ENCODE measurements at regions not wholly inside any gene's neighbourhood (a gene's known extent, or its start where the extent isn't known, plus 50 kb on each side); places are given as distances from the start of the nearest gene placed in this dataset.
A peak's percentile ranks its signal among the peaks of the same experiment; 100 is the strongest.

- no peak overlapping the region for H3K4me2 ChIP-seq
- H3K4me1 ChIP-seq = peaks cover 0 to 7% (median 0%) of the 10 kb centered on the region in 10 experiments; a peak in 8 of 20 replicates
- H3K4me3 ChIP-seq = no peak overlapping the region
- no peak overlapping the region for H3K9ac ChIP-seq
- H4K20me1 ChIP-seq = no peaks in the 10 kb centered on the region
- peaks cover 0 to 19% (median 7%) of the 10 kb centered on the region in 11 experiments; a peak in 8 of 22 replicates for H3K9me3 ChIP-seq (replicated peaks in 1 of 11)
- peaks cover 0 to 11% (median 0%) of the 10 kb centered on the region in 11 experiments; a peak in 3 of 22 replicates for H3K27me3 ChIP-seq
- no peak for TF ChIP-seq Cebpa-rat (IDR thresholded peaks at IDR 0.05)
- no peak overlapping the region for H3K27ac ChIP-seq
- no peaks in the 10 kb centered on the region for H3K36me3 ChIP-seq
Observed at GRCh38 chr9:88802533-88802932, 188.7 kb upstream of the S1PR3 start.

DNA sequence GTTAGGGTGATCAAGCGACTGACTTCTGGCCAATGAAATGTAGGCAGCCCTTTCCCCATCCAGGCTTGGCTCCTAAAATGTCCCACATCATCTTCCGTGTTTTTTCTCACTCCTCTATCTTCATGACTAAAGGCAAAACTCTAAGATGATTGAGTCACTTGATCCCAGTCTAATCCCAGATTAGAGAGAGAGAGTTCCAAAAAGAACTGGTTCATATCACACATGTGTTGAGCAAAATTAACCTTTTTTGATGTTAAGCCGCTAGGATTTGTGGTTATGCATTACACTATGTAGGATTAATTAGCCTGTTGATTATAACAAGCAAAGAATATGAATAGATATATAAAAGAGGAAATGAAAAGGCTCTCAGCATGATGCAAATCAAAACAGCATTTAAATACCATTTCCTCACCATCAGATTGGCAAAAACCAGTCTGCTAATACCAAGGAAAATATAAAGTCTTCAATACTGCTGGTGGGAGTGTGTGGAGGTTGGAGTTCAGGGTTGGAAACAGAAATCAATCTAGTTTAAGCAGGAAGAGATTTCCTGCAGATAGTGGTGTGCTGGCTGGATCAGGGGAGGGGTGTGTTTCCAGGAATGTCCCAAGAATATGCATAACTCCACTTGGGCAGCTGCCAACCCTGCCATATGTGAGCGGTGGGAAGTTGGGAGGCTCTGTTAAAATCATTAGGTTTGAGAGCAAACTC lies 187.6 kb upstream of the S1PR3 start:
- peaks cover 0 to 24% (median 8%) of the 10 kb centered on the region in 11 experiments; a peak in 9 of 22 replicates for H3K9me3 ChIP-seq (replicated peaks in 1 of 11)
- H3K4me2 ChIP-seq = peak overlapping the region in 3 of 11 experiments; percentile 1 to 26 (median 13); a peak in 3 of 22 replicates
- H3K9ac ChIP-seq = no peak overlapping the region
- H4K20me1 ChIP-seq = no peaks in the 10 kb centered on the region
- no peak overlapping the region for H3K27ac ChIP-seq
- peaks cover 0 to 19% (median 0%) of the 10 kb centered on the region in 11 experiments; a peak in 3 of 22 replicates for H3K27me3 ChIP-seq
- H3K36me3 ChIP-seq = no peaks in the 10 kb centered on the region
- no peak overlapping the region for H3K4me3 ChIP-seq
- H3K4me1 ChIP-seq = peaks cover 0 to 7% (median 0%) of the 10 kb centered on the region in 10 experiments; a peak in 8 of 20 replicates
- no peak for TF ChIP-seq Cebpa-rat (IDR thresholded peaks at IDR 0.05)

DNA sequence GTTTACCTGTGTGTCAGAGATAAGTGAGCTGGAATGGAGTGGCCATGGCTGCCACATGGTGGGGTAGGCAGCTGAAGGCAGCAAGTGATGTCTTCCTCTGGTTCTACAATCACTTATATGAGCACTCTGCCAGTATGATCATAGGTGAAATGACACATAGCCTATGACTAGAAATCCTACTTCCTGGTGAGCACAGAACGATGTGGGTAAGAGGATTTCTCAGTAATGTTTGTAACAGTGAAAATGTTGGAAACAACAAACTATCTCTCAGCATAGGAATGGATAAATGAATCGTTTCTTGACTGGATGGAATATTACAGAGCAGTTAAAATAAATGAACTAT lies 187.0 kb upstream of the S1PR3 start:
- Histone ChIP-seq H3K4me3 (no peak overlapping the region), H3K4me2 (peak overlapping the region in 3 of 11 experiments; percentile 1 to 26 (median 13); a peak in 3 of 22 replicates), H3K9ac (no peak overlapping the region), H3K27me3 (peaks cover 0 to 21% (median 0%) of the 10 kb centered on the region in 11 experiments; a peak in 3 of 22 replicates), H3K27ac (no peak overlapping the region), H3K9me3 (replicated peaks in 1 of 11) (peaks cover 0 to 24% (median 8%) of the 10 kb centered on the region in 11 experiments; a peak in 9 of 22 replicates), H4K20me1 (no peaks in the 10 kb centered on the region), H3K36me3 (no peaks in the 10 kb centered on the region), H3K4me1 (peaks cover 0 to 7% (median 0%) of the 10 kb centered on the region in 10 experiments; a peak in 8 of 20 replicates)
- no peak for TF ChIP-seq Cebpa-rat (IDR thresholded peaks at IDR 0.05)

DNA sequence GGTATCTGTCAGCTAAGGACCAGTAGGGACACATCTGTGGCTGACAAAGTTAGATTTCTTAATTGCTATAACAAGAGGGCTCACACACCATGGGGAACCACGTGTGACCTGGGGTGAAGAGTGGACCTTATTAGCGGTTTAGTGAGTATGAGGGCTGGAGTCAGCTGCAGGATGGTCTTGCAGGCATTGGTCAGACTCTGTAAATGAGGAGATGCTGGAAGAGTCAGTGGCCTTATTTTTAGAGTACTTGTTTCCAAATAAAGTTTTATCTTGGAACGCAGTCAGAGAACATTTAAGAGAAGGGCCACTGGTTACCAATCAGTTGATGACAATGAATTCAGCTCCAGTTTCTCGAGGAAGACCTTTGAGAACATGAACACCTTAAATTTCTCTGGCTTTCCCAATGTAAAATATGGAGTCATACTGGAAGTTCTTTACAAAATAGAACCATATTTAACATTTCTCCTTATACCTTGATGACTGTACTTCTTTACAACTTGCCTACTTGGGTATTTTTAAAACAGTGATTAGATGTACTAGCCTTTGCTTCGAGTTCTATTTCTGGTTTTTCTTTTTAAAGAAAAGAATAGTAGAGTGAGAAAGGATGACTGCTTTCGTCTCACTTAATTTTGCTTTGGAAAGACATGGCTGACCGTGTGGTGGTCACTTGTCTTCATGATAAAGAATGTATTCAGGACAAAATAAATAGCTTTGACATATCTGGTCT lies 185.9 kb upstream of the S1PR3 start:
- H3K4me1 ChIP-seq = peaks cover 0 to 7% (median 0%) of the 10 kb centered on the region in 10 experiments; a peak in 8 of 20 replicates
- TF ChIP-seq Cebpa-rat (IDR thresholded peaks at IDR 0.05) = no peak
- H3K27ac ChIP-seq = no peak overlapping the region
- H3K27me3 ChIP-seq = peaks cover 0 to 25% (median 0%) of the 10 kb centered on the region in 11 experiments; a peak in 4 of 22 replicates
- no peak overlapping the region for H3K4me3 ChIP-seq
- peaks cover 0 to 24% (median 8%) of the 10 kb centered on the region in 11 experiments; a peak in 9 of 22 replicates for H3K9me3 ChIP-seq (replicated peaks in 1 of 11)
- H3K9ac ChIP-seq = no peak overlapping the region
- H4K20me1 ChIP-seq = no peaks in the 10 kb centered on the region
- no peak overlapping the region for H3K4me2 ChIP-seq
- no peaks in the 10 kb centered on the region for H3K36me3 ChIP-seq

GRCh38 chr9:88807426-88807825 lies 183.8 kb upstream of the S1PR3 start:
- no peak overlapping the region for H3K4me2 ChIP-seq
- no peak overlapping the region for H3K4me3 ChIP-seq
- H3K36me3 ChIP-seq = no peaks in the 10 kb centered on the region
- no peak for TF ChIP-seq Cebpa-rat (IDR thresholded peaks at IDR 0.05)
- peaks cover 0 to 7% (median 0%) of the 10 kb centered on the region in 10 experiments; a peak in 8 of 20 replicates for H3K4me1 ChIP-seq
- no peaks in the 10 kb centered on the region for H4K20me1 ChIP-seq
- peaks cover 0 to 23% (median 7%) of the 10 kb centered on the region in 11 experiments; a peak in 9 of 22 replicates for H3K9me3 ChIP-seq (replicated peaks in 1 of 11)
- H3K9ac ChIP-seq = no peak overlapping the region
- H3K27ac ChIP-seq = no peak overlapping the region
- H3K27me3 ChIP-seq = peaks cover 0 to 42% (median 0%) of the 10 kb centered on the region in 11 experiments; a peak in 4 of 22 replicates

- no peak overlapping the region for H3K9ac ChIP-seq
- peaks cover 0 to 7% (median 0%) of the 10 kb centered on the region in 10 experiments; a peak in 8 of 20 replicates for H3K4me1 ChIP-seq
- no peak overlapping the region for H3K27ac ChIP-seq
- H3K4me3 ChIP-seq = no peak overlapping the region
- TF ChIP-seq Cebpa-rat (IDR thresholded peaks at IDR 0.05) = no peak
- H3K36me3 ChIP-seq = no peaks in the 10 kb centered on the region
- no peak overlapping the region for H3K4me2 ChIP-seq
- peaks cover 0 to 46% (median 0%) of the 10 kb centered on the region in 11 experiments; a peak in 4 of 22 replicates for H3K27me3 ChIP-seq
- no peaks in the 10 kb centered on the region for H4K20me1 ChIP-seq
- peaks cover 0 to 18% (median 0%) of the 10 kb centered on the region in 11 experiments; a peak in 7 of 22 replicates for H3K9me3 ChIP-seq (replicated peaks in 1 of 11)
Observed at GRCh38 chr9:88808019-88808656, 183.1 kb upstream of the S1PR3 start.

- Histone ChIP-seq H4K20me1 (no peaks in the 10 kb centered on the region), H3K27me3 (peaks cover 0 to 50% (median 0%) of the 10 kb centered on the region in 11 experiments; a peak in 4 of 22 replicates), H3K9me3 (replicated peaks in 1 of 11) (peaks cover 0 to 18% (median 0%) of the 10 kb centered on the region in 11 experiments; a peak in 6 of 22 replicates), H3K4me1 (peaks cover 0 to 4% (median 0%) of the 10 kb centered on the region in 10 experiments; a peak in 8 of 20 replicates), H3K4me3 (no peak overlapping the region), H3K27ac (no peak overlapping the region), H3K36me3 (no peaks in the 10 kb centered on the region), H3K9ac (no peak overlapping the region), H3K4me2 (no peak overlapping the region)
- no peak for TF ChIP-seq Cebpa-rat (IDR thresholded peaks at IDR 0.05)
Observed at GRCh38 chr9:88808761-88809354, 182.4 kb upstream of the S1PR3 start.

DNA sequence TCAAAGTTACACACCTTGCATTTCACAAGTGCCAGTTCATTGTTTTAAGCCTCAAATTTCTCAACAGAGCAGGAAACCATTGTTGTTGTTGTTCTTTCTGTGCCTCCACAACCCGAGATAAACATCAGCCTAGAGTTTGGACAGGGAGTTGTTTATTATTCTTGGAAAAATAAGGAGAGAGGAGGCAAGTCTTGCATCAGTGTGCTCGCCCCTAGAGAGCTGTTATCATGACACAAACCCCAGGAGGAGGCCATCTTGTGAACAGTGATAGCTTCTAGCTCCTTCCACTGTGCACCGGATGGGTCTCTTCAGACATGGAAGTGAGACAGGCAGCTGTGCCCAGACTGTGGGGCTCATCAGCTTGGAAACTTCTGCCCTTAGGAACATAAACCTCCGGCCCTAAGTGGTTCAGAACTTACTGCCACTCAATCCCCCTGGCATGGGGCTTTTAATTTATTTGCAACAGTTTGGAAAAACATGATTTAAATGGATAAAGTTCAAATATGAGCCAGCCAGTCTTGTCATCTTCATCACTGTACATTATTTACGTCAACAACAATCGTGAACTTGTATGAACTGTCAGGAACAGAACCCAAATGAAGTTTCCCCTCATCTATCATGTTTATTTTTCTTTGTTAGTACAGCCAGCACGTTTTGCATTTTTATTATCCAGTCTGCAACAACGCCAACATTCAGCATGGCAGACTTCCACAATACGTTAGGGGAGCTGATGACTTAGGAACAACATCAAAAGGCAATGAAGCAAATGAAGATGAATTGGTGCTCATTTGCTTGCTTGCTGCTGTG lies 181.7 kb upstream of the S1PR3 start:
- peaks cover 0 to 2% (median 0%) of the 10 kb centered on the region in 11 experiments; a peak in 1 of 22 replicates for H4K20me1 ChIP-seq
- H3K27ac ChIP-seq = no peak overlapping the region
- no peaks in the 10 kb centered on the region for H3K4me1 ChIP-seq
- H3K4me3 ChIP-seq = no peak overlapping the region
- H3K9me3 ChIP-seq (replicated peaks in 1 of 11) = peaks cover 0 to 18% (median 0%) of the 10 kb centered on the region in 11 experiments; a peak in 6 of 22 replicates
- no peaks in the 10 kb centered on the region for H3K36me3 ChIP-seq
- no peak overlapping the region for H3K9ac ChIP-seq
- no peak overlapping the region for H3K4me2 ChIP-seq
- peaks cover 0 to 57% (median 0%) of the 10 kb centered on the region in 11 experiments; a peak in 6 of 22 replicates for H3K27me3 ChIP-seq
- TF ChIP-seq Cebpa-rat (IDR thresholded peaks at IDR 0.05) = no peak
